Testis (tissue), 2 donors: ENCODE measurements at regions not wholly inside any gene's neighbourhood (a gene's known extent, or its start where the extent isn't known, plus 50 kb on each side); places are given as distances from the start of the nearest gene placed in this dataset.

Experiments
- POLR2A ChIP-seq: fragments of 450-650 bp; IDR thresholded peaks from one replicate; pipeline ENCODE4 v1.6.1; 2017; ENCODE audit warnings: antibody characterized with exemption, mild to moderate bottlenecking, moderate library complexity
- TF ChIP-seq, protein P1 (sequence below), 3 experiments: fragments of 450-650 bp in 2 of 3; fragments of 200-600 bp in 1 of 3; sonication (generic) in 1 of 3; IDR thresholded peaks; one replicate each; pipeline ENCODE4 v1.5.1; 2016 to 2019; ENCODE audit warnings: antibody characterized with exemption in 3 of 3, mild to moderate bottlenecking in 2 of 3, moderate library complexity in 1 of 3

DNA sequence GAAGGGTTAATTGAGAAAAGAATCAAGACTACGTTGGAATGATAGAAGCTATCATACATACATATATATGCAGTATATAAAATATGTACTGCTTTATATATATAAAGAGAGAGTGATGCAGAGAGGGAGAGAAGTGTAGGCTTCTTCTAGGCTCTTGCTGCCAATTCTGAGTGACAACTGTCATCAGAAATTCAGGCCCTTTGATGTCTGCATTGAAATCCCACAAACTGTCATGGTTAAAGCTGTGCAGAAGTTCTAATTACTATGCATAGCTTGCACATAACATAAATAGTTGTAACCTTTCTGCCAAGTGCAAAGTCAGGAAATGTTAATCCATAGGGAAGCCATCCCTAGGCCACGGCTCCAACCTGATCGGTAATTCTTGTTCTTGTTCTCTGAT, 251.0 kb downstream of the STIM2 start:
- TF ChIP-seq, protein P1, sequence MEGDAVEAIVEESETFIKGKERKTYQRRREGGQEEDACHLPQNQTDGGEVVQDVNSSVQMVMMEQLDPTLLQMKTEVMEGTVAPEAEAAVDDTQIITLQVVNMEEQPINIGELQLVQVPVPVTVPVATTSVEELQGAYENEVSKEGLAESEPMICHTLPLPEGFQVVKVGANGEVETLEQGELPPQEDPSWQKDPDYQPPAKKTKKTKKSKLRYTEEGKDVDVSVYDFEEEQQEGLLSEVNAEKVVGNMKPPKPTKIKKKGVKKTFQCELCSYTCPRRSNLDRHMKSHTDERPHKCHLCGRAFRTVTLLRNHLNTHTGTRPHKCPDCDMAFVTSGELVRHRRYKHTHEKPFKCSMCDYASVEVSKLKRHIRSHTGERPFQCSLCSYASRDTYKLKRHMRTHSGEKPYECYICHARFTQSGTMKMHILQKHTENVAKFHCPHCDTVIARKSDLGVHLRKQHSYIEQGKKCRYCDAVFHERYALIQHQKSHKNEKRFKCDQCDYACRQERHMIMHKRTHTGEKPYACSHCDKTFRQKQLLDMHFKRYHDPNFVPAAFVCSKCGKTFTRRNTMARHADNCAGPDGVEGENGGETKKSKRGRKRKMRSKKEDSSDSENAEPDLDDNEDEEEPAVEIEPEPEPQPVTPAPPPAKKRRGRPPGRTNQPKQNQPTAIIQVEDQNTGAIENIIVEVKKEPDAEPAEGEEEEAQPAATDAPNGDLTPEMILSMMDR (IDR thresholded peaks at IDR 0.05): no peak
- TF ChIP-seq POLR2A: no peak
